Gastrocnemius medialis (tissue), 4 donors: ENCODE measurements at regions not wholly inside any gene's neighbourhood (a gene's known extent, or its start where the extent isn't known, plus 50 kb on each side); places are given as distances from the start of the nearest gene placed in this dataset.
"Not testable (repeated sequence)": the region's sequence is repeated elsewhere in the genome, so short reads cannot be mapped to it uniquely, and the experiment has no call there.

Source experiments
- ATAC-seq, 2 donors: fragments of 150-250 bp; one replicate each; pipeline ENCODE4 v1.9.1; 2016
- DNase-seq, 2 donors: peaks; one replicate each; pipeline ENCODE4 v3.0.0-alpha.2; 2019
- H3K27ac ChIP-seq, 4 donors: fragments of 200-600 bp; sonication (generic); 1 replicate in 1 of 4; 2 replicates in 3 of 4; pipeline ENCODE4 v1.5.1; 2016 to 2018; ENCODE audit warnings: mild to moderate bottlenecking in 2 of 4, moderate library complexity in 1 of 4
- H3K27me3 ChIP-seq, 3 donors: fragments of 200-600 bp; sonication (generic) in 2 of 3; 1 replicate in 1 of 3; 2 replicates in 2 of 3; pipeline versions ENCODE4 v1.5.1 to v1.6.0; 2016 to 2019; ENCODE audit warnings: mild to moderate bottlenecking in 1 of 3, moderate library complexity in 1 of 3
- H3K36me3 ChIP-seq, 2 donors: fragments of 200-600 bp; sonication (generic) in 1 of 2; one replicate each; pipeline ENCODE4 v1.5.1; 2017 to 2018
- H3K4me1 ChIP-seq, 2 donors: fragments of 200-600 bp; sonication (generic) in 1 of 2; one replicate each; pipeline ENCODE4 v1.5.1; 2016 to 2017; ENCODE audit warnings: mild to moderate bottlenecking in 2 of 2
- H3K4me3 ChIP-seq, 4 donors: fragments of 200-600 bp; sonication (generic) in 3 of 4; 1 replicate in 1 of 4; 2 replicates in 3 of 4; pipeline ENCODE4 v1.5.1; 2016 to 2019; ENCODE audit warnings: mild to moderate bottlenecking in 2 of 4
- H3K9me3 ChIP-seq, 3 donors: fragments of 200-600 bp; sonication (generic) in 2 of 3; 1 replicate in 1 of 3; 2 replicates in 2 of 3; pipeline ENCODE4 v1.5.1; 2016 to 2019
- CTCF ChIP-seq, 5 experiments: fragments of 450-650 bp in 3 of 5; fragments of 200-600 bp in 2 of 5; sonication (generic) in 2 of 5; IDR thresholded peaks in 4 of 5; conservative IDR thresholded peaks in 1 of 5; 1 replicate in 4 of 5; 2 replicates in 1 of 5; pipeline ENCODE4 v1.5.1; 2016 to 2019; ENCODE audit warnings: antibody characterized with exemption in 5 of 5, mild to moderate bottlenecking in 3 of 5, moderate library complexity in 3 of 5
- POLR2A ChIP-seq, 2 donors: fragments of 450-650 bp; IDR thresholded peaks; one replicate each; pipeline ENCODE4 v1.6.1; 2017; ENCODE audit warnings: antibody characterized with exemption in 2 of 2, mild to moderate bottlenecking in 2 of 2, moderate library complexity in 2 of 2
- in situ Hi-C, 4 donors: fragments of 200-750 bp; cut with MboI; loops; one replicate each; pipeline versions ENCODE4 v1.15.0 to v1.8.0; 2017; ENCODE audit warnings: low sequenced_read_pairs in 4 of 4
- intact Hi-C: fragments of 100-400 bp; cut with DNase I; formaldehyde crosslinking; loops from one replicate; pipeline ENCODE4 v1.15.1; 2023; ENCODE audit warnings: low total_unique reads

DNA sequence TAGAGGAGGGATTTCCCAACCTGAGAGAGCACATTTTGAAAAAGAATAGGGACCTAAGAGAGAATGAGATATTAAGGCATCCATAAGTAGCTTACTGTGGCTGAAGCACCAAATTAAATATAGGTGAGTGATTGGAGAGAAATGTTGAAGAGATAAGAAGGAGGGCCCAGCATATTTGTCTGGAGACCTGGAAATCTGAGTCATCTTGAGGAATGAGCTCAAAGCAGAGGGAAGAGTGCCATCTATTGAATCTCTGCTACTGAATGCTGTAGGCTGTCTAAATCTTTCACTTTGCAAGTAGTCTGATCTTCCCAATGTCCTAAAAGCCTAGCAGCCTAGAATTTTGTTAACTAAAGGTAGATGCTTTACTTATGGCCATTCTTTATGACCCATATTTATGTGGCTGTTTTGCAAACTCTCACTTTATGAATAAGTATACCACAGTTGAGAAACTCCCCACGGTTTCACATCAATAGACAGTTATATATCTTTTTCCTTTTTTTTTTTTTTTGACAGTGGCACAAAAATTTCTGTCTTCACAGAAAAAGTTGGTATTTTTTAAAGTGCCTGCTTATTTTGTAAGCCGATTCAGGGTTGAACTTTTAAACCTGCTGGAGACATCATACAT lies 2093.5 kb downstream of the LRRC4C start:
- TF ChIP-seq CTCF (IDR thresholded peaks at IDR 0.05 in 4 of 5, conservative IDR thresholded peaks at IDR 0.05 in 1 of 5) (no peak), POLR2A (IDR thresholded peaks at IDR 0.05) (no peak)
- Histone ChIP-seq H3K36me3 (no peaks in the 10 kb centered on the region), H3K4me3 (no peak overlapping the region), H3K9me3 (no peaks in the 10 kb centered on the region), H3K27me3 (no peaks in the 10 kb centered on the region), H3K27ac (no peak overlapping the region), H3K4me1 (no peaks in the 10 kb centered on the region)
- no peak for DNase-seq
- in situ Hi-C loops (no loop called here), intact Hi-C loops (no loop called here)
- no peak for ATAC-seq

- intact Hi-C loops (no loop called here), in situ Hi-C loops (no loop called here)
- Histone ChIP-seq H3K4me1 (no peaks in the 10 kb centered on the region), H3K9me3 (no peaks in the 10 kb centered on the region), H3K27ac (no peak overlapping the region), H3K4me3 (no peak overlapping the region), H3K36me3 (no peaks in the 10 kb centered on the region), H3K27me3 (no peaks in the 10 kb centered on the region)
- DNase-seq (no peak), ATAC-seq (no peak)
- TF ChIP-seq CTCF (IDR thresholded peaks at IDR 0.05 in 4 of 5, conservative IDR thresholded peaks at IDR 0.05 in 1 of 5) (no peak), POLR2A (IDR thresholded peaks at IDR 0.05) (no peak)
Measured at GRCh38 chr11:39363571-39363970, 2095.9 kb downstream of the LRRC4C start.

DNA sequence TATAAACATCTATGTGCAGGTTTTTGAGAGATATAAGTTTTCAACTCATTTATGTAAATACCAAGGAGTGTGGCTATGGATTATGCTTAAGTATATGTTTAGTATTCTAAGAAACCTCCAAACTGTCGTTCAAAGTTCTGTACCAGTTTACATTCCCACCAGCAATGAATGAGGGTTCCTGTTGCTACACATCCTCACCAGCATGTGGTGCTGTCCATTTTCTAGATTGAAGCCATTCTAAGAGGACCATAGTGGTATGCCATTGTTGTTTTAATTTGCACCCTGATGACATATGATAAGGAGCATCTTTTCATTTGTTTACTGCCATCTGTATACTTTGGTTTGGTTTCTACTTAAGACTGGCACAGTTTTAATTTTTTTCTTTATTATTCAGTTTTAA lies 2097.9 kb downstream of the LRRC4C start:
- no peaks in the 10 kb centered on the region for H3K9me3 ChIP-seq
- TF ChIP-seq CTCF (IDR thresholded peaks at IDR 0.05 in 4 of 5, conservative IDR thresholded peaks at IDR 0.05 in 1 of 5) (no peak), POLR2A (IDR thresholded peaks at IDR 0.05) (no peak)
- in situ Hi-C loops, result no loop called here
- no peaks in the 10 kb centered on the region for H3K36me3 ChIP-seq
- no peaks in the 10 kb centered on the region for H3K27me3 ChIP-seq
- no peak overlapping the region for H3K4me3 ChIP-seq
- no peak overlapping the region for H3K27ac ChIP-seq
- no peaks in the 10 kb centered on the region for H3K4me1 ChIP-seq
- DNase-seq, result no peak
- intact Hi-C loops, result no loop called here
- ATAC-seq, result no peak

GRCh38 chr11:39345834-39346442 lies 2113.5 kb downstream of the LRRC4C start:
- in situ Hi-C loops, result no loop called here
- Histone ChIP-seq H3K9me3 (no peaks in the 10 kb centered on the region), H3K4me1 (no peaks in the 10 kb centered on the region), H3K27me3 (no peaks in the 10 kb centered on the region), H3K36me3 (no peaks in the 10 kb centered on the region), H3K27ac (no peak overlapping the region), H3K4me3 (no peak overlapping the region)
- TF ChIP-seq POLR2A (IDR thresholded peaks at IDR 0.05), result no peak
- ATAC-seq (no peak), DNase-seq (no peak)
- intact Hi-C loops, result no loop called here

GRCh38 chr11:39341461-39341860 lies 2118.0 kb downstream of the LRRC4C start:
- Histone ChIP-seq H3K9me3 (no peaks in the 10 kb centered on the region), H3K4me1 (no peaks in the 10 kb centered on the region), H3K27ac (no peak overlapping the region), H3K36me3 (no peaks in the 10 kb centered on the region), H3K27me3 (no peaks in the 10 kb centered on the region), H3K4me3 (no peak overlapping the region)
- intact Hi-C loops (no loop called here), in situ Hi-C loops (no loop called here)
- DNase-seq (no peak), ATAC-seq (no peak)
- TF ChIP-seq POLR2A (IDR thresholded peaks at IDR 0.05) (no peak), CTCF (IDR thresholded peaks at IDR 0.05 in 4 of 5, conservative IDR thresholded peaks at IDR 0.05 in 1 of 5) (no peak)

DNA sequence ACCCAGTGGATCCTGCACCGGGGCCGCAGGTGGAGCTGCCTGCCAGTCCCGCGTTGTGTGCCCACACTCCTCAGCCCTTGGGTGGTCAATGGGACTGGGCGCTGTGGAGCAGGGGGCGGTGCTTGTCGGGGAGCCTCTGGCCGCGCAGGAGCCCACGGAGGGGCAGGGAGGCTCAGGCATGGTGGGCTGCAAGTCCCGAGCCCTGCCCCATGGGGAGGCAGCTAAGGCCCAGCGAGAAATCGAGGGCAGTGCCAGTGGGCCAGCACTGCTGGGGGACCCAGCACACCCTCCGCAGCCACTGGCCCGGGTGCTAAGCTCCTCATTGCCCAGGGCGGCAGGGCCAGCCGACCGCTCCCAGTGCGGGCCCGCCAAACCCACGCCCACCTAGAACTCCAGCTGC lies 2126.4 kb downstream of the LRRC4C start:
- H3K27ac ChIP-seq, DNase-seq, H3K9me3 ChIP-seq, in situ Hi-C loops, ATAC-seq, H3K36me3 ChIP-seq, intact Hi-C loops, H3K4me3 ChIP-seq, H3K27me3 ChIP-seq, H3K4me1 ChIP-seq: not testable (repeated sequence)
